M059J (cell line): ENCODE measurements at regions not wholly inside any gene's neighbourhood (a gene's known extent, or its start where the extent isn't known, plus 50 kb on each side); places are given as distances from the start of the nearest gene placed in this dataset.

Experiments
- DNase-seq: peaks from one replicate; pipeline ENCODE4 v3.0.0-alpha.2; 2012; ENCODE audit warnings: low read depth

DNA sequence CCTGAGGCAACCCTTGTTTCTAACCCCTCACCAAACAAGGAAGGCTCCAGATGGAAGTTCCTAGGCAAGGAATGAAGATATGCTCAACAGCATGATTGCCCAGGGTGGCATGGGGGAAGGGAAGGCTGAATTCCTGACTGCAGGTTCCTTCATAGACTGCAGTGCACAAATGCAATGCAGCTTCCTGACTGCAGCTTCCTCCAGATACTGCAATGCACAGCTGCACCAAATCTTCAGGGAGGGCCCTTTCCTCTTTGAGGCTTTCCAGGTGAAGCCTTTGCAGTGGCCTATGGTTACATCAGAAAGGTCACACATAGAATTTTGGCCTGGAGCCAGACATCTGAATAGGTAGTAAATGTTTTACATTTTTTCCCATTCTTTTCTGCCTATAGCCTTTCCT, 58.8 kb upstream of the DYNAP start:
- no peak for DNase-seq

DNA sequence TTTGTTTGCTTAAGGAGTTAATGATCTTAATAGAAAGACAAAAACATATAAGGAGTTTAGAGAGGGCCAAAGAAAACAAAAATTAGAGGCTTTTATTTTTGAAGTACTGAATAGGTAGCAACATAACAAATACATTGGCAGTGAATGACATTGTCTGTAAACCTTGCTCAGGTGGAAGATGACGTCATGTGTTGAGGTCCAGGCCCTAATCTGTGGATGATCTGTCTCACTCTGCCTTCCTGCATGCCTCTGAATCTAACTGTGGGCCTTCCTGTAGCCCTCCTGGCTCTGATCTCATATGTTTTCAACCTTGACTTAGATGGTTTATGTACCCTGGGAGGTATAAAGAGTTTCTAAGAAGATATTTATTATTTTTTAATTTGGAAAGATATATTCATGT, 58.1 kb upstream of the DYNAP start:
- DNase-seq, result no peak
